ENCODE measurements at regions not wholly inside any gene's neighbourhood (a gene's known extent, or its start where the extent isn't known, plus 50 kb on each side); places are given as distances from the start of the nearest gene placed in this dataset.

DNA sequence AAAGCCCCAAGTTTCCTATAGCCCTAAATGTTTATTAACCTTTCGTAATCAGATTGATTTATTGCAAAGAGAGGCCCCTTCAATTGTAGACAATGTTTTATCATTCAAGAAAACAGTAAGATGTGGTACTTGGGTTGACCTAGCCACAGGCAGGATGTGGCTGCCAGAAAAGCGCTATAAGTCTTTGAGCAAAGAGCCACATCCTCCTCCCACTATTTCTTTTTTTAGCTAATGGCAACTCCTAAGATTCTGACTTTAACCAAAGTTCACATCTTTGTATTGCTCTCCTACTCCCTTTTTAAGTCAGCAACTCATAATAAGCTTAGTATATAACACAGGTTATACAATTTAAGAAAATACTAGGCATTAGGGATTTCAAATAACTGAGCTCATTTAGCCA lies 70.7 kb upstream of the PPP3CA start:
- TF ChIP-seq, protein P1, sequence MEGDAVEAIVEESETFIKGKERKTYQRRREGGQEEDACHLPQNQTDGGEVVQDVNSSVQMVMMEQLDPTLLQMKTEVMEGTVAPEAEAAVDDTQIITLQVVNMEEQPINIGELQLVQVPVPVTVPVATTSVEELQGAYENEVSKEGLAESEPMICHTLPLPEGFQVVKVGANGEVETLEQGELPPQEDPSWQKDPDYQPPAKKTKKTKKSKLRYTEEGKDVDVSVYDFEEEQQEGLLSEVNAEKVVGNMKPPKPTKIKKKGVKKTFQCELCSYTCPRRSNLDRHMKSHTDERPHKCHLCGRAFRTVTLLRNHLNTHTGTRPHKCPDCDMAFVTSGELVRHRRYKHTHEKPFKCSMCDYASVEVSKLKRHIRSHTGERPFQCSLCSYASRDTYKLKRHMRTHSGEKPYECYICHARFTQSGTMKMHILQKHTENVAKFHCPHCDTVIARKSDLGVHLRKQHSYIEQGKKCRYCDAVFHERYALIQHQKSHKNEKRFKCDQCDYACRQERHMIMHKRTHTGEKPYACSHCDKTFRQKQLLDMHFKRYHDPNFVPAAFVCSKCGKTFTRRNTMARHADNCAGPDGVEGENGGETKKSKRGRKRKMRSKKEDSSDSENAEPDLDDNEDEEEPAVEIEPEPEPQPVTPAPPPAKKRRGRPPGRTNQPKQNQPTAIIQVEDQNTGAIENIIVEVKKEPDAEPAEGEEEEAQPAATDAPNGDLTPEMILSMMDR (IDR thresholded peaks at IDR 0.05; ENCODE audit: low read depth, low read length) = no peak
- no peak for TF ChIP-seq EZH2phosphoT487 (IDR thresholded peaks at IDR 0.05; ENCODE audit: low read depth)

Measured in OCI-LY3 (cell line).